Activated CD8-positive, alpha-beta memory T cell treated with anti-CD3 and anti-CD28 coated beads for 24 hours (primary cell): ENCODE measurements at regions not wholly inside any gene's neighbourhood (a gene's known extent, or its start where the extent isn't known, plus 50 kb on each side); places are given as distances from the start of the nearest gene placed in this dataset.
A peak's percentile ranks its signal among the peaks of the same experiment; 100 is the strongest.
"Not testable (repeated sequence)": the region's sequence is repeated elsewhere in the genome, so short reads cannot be mapped to it uniquely, and the experiment has no call there.

Experiments used
- DNase-seq: peaks from one replicate; pipeline ENCODE4 v3.0.0-alpha.2; 2020

GRCh38 chr22:11054681-11055080 is 4473.3 kb upstream of the OR11H1 start:
- peak; percentile 58 for DNase-seq

- not testable (repeated sequence) for DNase-seq
Measured at GRCh38 chr22:11055176-11055575, 4472.8 kb upstream of the OR11H1 start.

GRCh38 chr22:11057955-11058547 is 4469.9 kb upstream of the OR11H1 start:
- DNase-seq, result not testable (repeated sequence)

GRCh38 chr22:11059129-11059528 is 4468.9 kb upstream of the OR11H1 start:
- not testable (repeated sequence) for DNase-seq

GRCh38 chr22:11060797-11061196 is 4467.2 kb upstream of the OR11H1 start:
- not testable (repeated sequence) for DNase-seq

- DNase-seq, result peak; percentile 59
Measured at GRCh38 chr22:11062534-11062933, 4465.5 kb upstream of the OR11H1 start.

GRCh38 chr22:11063022-11063685 is 4464.8 kb upstream of the OR11H1 start:
- not testable (repeated sequence) for DNase-seq

GRCh38 chr22:11065210-11065609 is 4462.8 kb upstream of the OR11H1 start:
- DNase-seq, result not testable (repeated sequence)

GRCh38 chr22:11065876-11066457 is 4462.0 kb upstream of the OR11H1 start:
- not testable (repeated sequence) for DNase-seq

GRCh38 chr22:11066458-11067285 is 4461.3 kb upstream of the OR11H1 start:
- DNase-seq, result peak; percentile 59

GRCh38 chr22:11067286-11067871 is 4460.6 kb upstream of the OR11H1 start:
- peak; percentile 60 for DNase-seq

- DNase-seq, result not testable (repeated sequence)
Measured at GRCh38 chr22:11067937-11068336, 4460.1 kb upstream of the OR11H1 start.

GRCh38 chr22:11068406-11068805 is 4459.6 kb upstream of the OR11H1 start:
- DNase-seq, result not testable (repeated sequence)
